ENCODE measurements at regions not wholly inside any gene's neighbourhood (a gene's known extent, or its start where the extent isn't known, plus 50 kb on each side); places are given as distances from the start of the nearest gene placed in this dataset.

GRCh38 chr10:28479927-28480627 lies 52.8 kb upstream of the WAC start:
- TF ChIP-seq CTCF (tag by site-specific recombination; IDR thresholded peaks at IDR 0.05) (no peak), ZNF548 (tag by site-specific recombination; IDR thresholded peaks at IDR 0.05) (no peak), ZNF280C (tag by site-specific recombination; IDR thresholded peaks at IDR 0.05) (no peak), ZNF670 (tag by site-specific recombination; IDR thresholded peaks at IDR 0.05; ENCODE audit: low read depth) (no peak), PRDM6 (tag by site-specific recombination; IDR thresholded peaks at IDR 0.05) (no peak), ZNF398 (tag by site-specific recombination; IDR thresholded peaks at IDR 0.05) (no peak), ZNF426 (tag by site-specific recombination; IDR thresholded peaks at IDR 0.05) (peak; percentile 43), ZNF571 (tag by site-specific recombination; IDR thresholded peaks at IDR 0.05) (no peak), ZBTB21 (tag by site-specific recombination; IDR thresholded peaks at IDR 0.05) (no peak)

Measured in HEK293 (cell line).